22Rv1 (cell line): ENCODE measurements at regions not wholly inside any gene's neighbourhood (a gene's known extent, or its start where the extent isn't known, plus 50 kb on each side); places are given as distances from the start of the nearest gene placed in this dataset.

Experiments
- CTCF ChIP-seq: fragments of 450-650 bp; IDR thresholded peaks from 2 replicates; pipeline ENCODE4 v1.5.1; 2017; ENCODE audit warnings: mild to moderate bottlenecking
- ZFX ChIP-seq: fragments of 450-650 bp; IDR thresholded peaks from 2 replicates; pipeline ENCODE4 v1.6.1; 2017; ENCODE audit warnings: antibody characterized with exemption, borderline replicate concordance

GRCh38 chr4:83701041-83701440, 165.1 kb downstream of the GPAT3 start:
- no peak for TF ChIP-seq CTCF
- TF ChIP-seq ZFX = no peak
